ENCODE measurements at regions not wholly inside any gene's neighbourhood (a gene's known extent, or its start where the extent isn't known, plus 50 kb on each side); places are given as distances from the start of the nearest gene placed in this dataset.

DNA sequence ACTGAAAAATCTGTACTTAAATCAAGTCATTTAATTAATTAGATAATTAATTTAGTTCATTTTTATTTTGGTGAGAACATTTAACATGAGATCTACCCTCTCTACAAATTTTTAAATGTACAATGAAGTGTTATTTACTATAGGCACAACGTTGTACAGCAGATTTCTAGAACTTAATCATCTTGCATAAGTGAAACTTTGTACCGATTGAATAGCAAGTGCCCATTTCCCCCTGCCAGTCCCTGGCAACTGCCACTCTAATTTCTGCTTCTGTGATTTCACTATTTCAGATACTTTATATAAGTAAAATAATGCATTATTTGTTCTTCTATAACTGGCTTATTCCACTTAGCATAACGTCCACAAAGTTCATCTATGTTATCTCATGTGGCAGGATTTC, 50.1 kb upstream of the SYTL5 start (continued):
- TF ChIP-seq ZHX1 (CRISPR knock-in tag; IDR thresholded peaks at IDR 0.05; ENCODE audit: low read depth) (no peak), PBX2 (CRISPR knock-in tag; IDR thresholded peaks at IDR 0.05) (no peak), AHDC1 (CRISPR knock-in tag; IDR thresholded peaks at IDR 0.05; ENCODE audit: borderline replicate concordance) (no peak), FOSL2 (CRISPR knock-in tag; IDR thresholded peaks at IDR 0.05) (no peak)

All from HepG2 (cell line).